ENCODE measurements at regions not wholly inside any gene's neighbourhood (a gene's known extent, or its start where the extent isn't known, plus 50 kb on each side); places are given as distances from the start of the nearest gene placed in this dataset.

GRCh38 chr11:70727899-70728620 is 329.7 kb downstream of the CTTN start:
- no peak for DNase-seq (ENCODE audit: low read depth)
- TF ChIP-seq, protein P1, sequence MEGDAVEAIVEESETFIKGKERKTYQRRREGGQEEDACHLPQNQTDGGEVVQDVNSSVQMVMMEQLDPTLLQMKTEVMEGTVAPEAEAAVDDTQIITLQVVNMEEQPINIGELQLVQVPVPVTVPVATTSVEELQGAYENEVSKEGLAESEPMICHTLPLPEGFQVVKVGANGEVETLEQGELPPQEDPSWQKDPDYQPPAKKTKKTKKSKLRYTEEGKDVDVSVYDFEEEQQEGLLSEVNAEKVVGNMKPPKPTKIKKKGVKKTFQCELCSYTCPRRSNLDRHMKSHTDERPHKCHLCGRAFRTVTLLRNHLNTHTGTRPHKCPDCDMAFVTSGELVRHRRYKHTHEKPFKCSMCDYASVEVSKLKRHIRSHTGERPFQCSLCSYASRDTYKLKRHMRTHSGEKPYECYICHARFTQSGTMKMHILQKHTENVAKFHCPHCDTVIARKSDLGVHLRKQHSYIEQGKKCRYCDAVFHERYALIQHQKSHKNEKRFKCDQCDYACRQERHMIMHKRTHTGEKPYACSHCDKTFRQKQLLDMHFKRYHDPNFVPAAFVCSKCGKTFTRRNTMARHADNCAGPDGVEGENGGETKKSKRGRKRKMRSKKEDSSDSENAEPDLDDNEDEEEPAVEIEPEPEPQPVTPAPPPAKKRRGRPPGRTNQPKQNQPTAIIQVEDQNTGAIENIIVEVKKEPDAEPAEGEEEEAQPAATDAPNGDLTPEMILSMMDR (conservative IDR thresholded peaks at IDR 0.05; ENCODE audit: low read length), result no peak
- H3K4me3 ChIP-seq (ENCODE audit: low read length), result no peak overlapping the region

GRCh38 chr11:70729949-70730348 is 331.6 kb downstream of the CTTN start:
- no peak for DNase-seq (ENCODE audit: low read depth)
- TF ChIP-seq, protein P1 (conservative IDR thresholded peaks at IDR 0.05; ENCODE audit: low read length), result no peak
- H3K4me3 ChIP-seq (ENCODE audit: low read length), result no peak overlapping the region

GRCh38 chr11:70730411-70730810 is 332.1 kb downstream of the CTTN start:
- no peak overlapping the region for H3K4me3 ChIP-seq (ENCODE audit: low read length)
- DNase-seq (ENCODE audit: low read depth), result no peak
- TF ChIP-seq, protein P1 (conservative IDR thresholded peaks at IDR 0.05; ENCODE audit: low read length), result no peak

DNA sequence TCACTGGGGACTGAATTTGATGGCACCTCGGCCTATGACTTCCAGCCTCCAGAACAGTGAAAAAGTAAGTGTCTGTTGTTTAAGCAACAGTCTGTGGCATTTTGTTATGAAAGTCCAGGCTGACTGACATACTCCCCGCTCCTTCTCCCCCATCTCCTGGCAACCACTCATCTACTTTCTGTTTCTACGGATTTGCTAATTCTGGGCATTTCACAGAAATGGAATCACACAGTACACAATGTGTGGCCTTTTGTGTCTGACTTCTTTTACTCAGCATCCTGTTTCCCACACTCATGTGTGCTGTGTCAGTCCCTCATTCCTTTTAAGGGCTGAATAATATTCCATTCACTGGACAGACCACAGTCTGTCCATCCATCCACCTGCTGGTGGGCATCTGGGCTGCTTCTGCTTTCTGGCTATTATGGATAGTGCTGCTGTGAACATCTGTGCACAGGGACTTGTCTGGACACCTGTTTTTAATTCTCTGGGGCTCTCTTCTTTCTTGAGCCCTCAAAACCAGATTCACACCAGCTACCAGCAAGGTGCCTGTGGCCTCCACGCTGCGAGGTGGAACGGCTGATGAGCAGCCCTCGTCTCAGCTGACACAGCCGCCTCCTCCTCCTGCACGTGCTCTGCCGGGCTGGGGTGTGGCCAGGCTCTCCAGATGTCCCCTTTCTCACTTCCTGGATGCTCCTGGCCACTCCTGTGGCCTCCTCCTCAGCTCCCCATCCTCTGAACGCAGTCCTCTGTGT is 333.1 kb downstream of the CTTN start:
- no peak overlapping the region for H3K4me3 ChIP-seq (ENCODE audit: low read length)
- DNase-seq (ENCODE audit: low read depth), result no peak
- TF ChIP-seq, protein P1 (conservative IDR thresholded peaks at IDR 0.05; ENCODE audit: low read length), result no peak

GRCh38 chr11:70732023-70732880 is 333.9 kb downstream of the CTTN start:
- TF ChIP-seq, protein P1 (conservative IDR thresholded peaks at IDR 0.05; ENCODE audit: low read length), result no peak
- no peak overlapping the region for H3K4me3 ChIP-seq (ENCODE audit: low read length)
- DNase-seq (ENCODE audit: low read depth), result no peak

DNA sequence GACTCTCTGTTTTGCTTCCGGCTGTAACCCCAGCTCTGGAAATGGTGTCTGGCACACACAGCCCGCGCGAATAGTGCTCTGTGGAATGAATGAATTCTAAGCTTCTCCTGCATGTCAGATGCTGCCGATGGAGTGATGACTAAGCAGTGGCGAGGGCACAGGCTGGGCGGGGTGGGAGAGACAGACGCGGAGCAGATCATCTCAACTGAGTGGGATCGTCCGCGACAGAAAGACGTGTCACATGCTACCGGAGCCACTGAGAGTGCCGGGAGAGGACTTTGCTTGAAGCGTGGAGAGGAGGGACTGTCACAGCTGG is 334.5 kb downstream of the CTTN start:
- TF ChIP-seq, protein P1 (conservative IDR thresholded peaks at IDR 0.05; ENCODE audit: low read length), result no peak
- H3K4me3 ChIP-seq (ENCODE audit: low read length), result no peak overlapping the region
- DNase-seq (ENCODE audit: low read depth), result no peak
